Body of pancreas (tissue), 4 donors: ENCODE measurements at regions not wholly inside any gene's neighbourhood (a gene's known extent, or its start where the extent isn't known, plus 50 kb on each side); places are given as distances from the start of the nearest gene placed in this dataset.

Experiments used
- ATAC-seq: fragments of 150-250 bp; one replicate; pipeline ENCODE4 v1.9.1; 2016
- DNase-seq, 4 donors: peaks; one replicate each; pipeline ENCODE4 v3.0.0-alpha.2; 2019
- H3K27ac ChIP-seq, 4 donors: fragments of 200-600 bp; sonication (generic); 1 replicate in 3 of 4; 2 replicates in 1 of 4; pipeline versions ENCODE4 v1.5.1 to v1.6.1; 2016 to 2019; ENCODE audit warnings: mild to moderate bottlenecking in 1 of 4, mixed read lengths in 1 of 4, moderate library complexity in 1 of 4
- H3K27me3 ChIP-seq, 2 donors: fragments of 200-600 bp; sonication (generic); one replicate each; pipeline ENCODE4 v1.6.0; 2016; ENCODE audit warnings: mild to moderate bottlenecking in 1 of 2
- H3K36me3 ChIP-seq, 2 donors: fragments of 200-600 bp; sonication (generic); replicated peaks in 1 of 2; 2 replicates each; pipeline ENCODE4 v1.5.1; 2016; ENCODE audit warnings: low read depth in 2 of 2; ENCODE audit not compliant: insufficient read depth in 1 of 2
- H3K4me1 ChIP-seq: fragments of 200-600 bp; sonication (generic); one replicate; pipeline ENCODE4 v1.6.0; 2016
- H3K4me3 ChIP-seq, 2 donors: fragments of 200-600 bp; sonication (generic); 1 replicate in 1 of 2; 2 replicates in 1 of 2; pipeline ENCODE4 v1.5.1; 2016 to 2019
- H3K9me3 ChIP-seq, 3 donors: fragments of 200-600 bp; sonication (generic); 1 replicate in 2 of 3; 2 replicates in 1 of 3; pipeline ENCODE4 v1.5.1; 2016
- CTCF ChIP-seq, 7 experiments: fragments of 450-650 bp in 4 of 7; fragments of 200-600 bp in 3 of 7; sonication (generic) in 3 of 7; IDR thresholded peaks; one replicate each; pipeline ENCODE4 v1.5.1; 2016 to 2019; ENCODE audit warnings: antibody characterized with exemption in 7 of 7
- POLR2A ChIP-seq, 3 donors: fragments of 450-650 bp; IDR thresholded peaks; one replicate each; pipeline ENCODE4 v1.6.1; 2016; ENCODE audit warnings: antibody characterized with exemption in 3 of 3, mild to moderate bottlenecking in 2 of 3
- WGBS, 2 donors: methylation state at CpG; one replicate each; pipeline ENCODE4 v1.1.5; 2017; 5-methylcytosine and 5-hydroxymethylcytosine counted together
- intact Hi-C: fragments of 100-400 bp; cut with DNase I; formaldehyde crosslinking; loops from one replicate; pipeline ENCODE4 v1.15.1; 2023

DNA sequence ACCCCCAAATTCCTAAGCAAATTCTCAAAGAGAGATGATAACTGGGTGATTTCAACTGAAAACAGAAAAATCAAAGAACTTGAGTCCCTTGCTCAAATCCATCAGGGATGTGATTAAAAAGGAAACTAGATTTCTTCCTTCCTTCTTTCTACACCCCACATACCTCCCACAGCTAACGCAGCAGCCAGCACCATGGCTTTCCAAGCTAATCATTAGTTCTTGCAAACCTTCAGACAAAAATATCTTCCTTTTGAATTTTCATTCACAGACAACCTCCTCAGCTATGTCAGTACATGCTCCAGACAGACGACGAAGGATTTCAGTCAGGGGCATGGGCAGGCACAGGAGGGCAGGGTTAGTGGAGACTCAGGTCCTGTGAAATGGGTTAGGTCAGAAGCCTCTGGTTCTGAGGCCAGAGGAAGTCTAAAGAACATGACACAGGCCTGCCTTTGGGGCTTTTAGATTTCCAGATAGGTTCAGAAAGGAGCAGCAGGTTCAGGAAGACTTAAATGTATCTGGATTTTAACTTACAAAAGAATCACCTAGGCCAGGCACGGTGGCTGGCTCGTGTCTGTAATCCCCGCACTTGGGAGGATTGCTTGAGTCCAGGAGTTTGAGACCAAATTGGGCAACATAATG lies 173.7 kb upstream of the NFIB start:
- no peaks in the 10 kb centered on the region for H3K27me3 ChIP-seq
- no peaks in the 10 kb centered on the region for H3K36me3 ChIP-seq
- H3K27ac ChIP-seq, result no peak overlapping the region
- intact Hi-C loops, result no loop called here
- H3K9me3 ChIP-seq, result no peaks in the 10 kb centered on the region
- TF ChIP-seq CTCF (IDR thresholded peaks at IDR 0.05), result no peak
- H3K4me1 ChIP-seq, result no peaks in the 10 kb centered on the region
- no peak overlapping the region for H3K4me3 ChIP-seq
- ATAC-seq (no peak), DNase-seq (no peak)
- WGBS, 2 donors, result 76 to 82% methylated on average over 6 of the region's 6 CpGs

DNA sequence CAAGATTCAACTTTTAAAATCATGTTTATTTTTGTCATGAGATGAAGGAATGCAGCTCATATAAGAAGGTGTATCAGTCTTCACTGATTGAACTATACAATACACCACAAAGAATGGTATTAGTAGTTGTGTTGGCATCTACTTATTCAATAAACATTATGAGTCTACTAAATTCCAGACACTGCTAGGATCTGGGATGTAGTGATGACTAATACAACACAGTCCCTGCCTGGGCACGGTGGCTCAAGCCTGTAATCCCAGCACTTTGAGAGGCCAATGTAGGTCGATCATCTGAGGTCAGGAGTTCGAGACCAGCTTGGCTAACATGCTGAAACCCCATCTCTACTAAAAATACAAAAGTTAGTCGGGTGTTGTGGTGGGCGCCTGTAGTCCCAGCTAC lies 171.4 kb upstream of the NFIB start:
- Histone ChIP-seq H3K27me3 (no peaks in the 10 kb centered on the region), H3K27ac (no peak overlapping the region), H3K4me1 (no peaks in the 10 kb centered on the region), H3K36me3 (no peaks in the 10 kb centered on the region), H3K4me3 (no peak overlapping the region), H3K9me3 (no peaks in the 10 kb centered on the region)
- ATAC-seq (no peak), DNase-seq (no peak)
- WGBS, 2 donors, result 73 to 82% methylated on average over 5 of the region's 5 CpGs
- no peak for TF ChIP-seq POLR2A (IDR thresholded peaks at IDR 0.05)
- no peak for TF ChIP-seq CTCF (IDR thresholded peaks at IDR 0.05)
- intact Hi-C loops, result no loop called here

GRCh38 chr9:14482856-14483255 lies 168.9 kb upstream of the NFIB start:
- Histone ChIP-seq H3K4me1 (no peaks in the 10 kb centered on the region), H3K27me3 (no peaks in the 10 kb centered on the region), H3K9me3 (no peaks in the 10 kb centered on the region), H3K27ac (no peak overlapping the region), H3K36me3 (no peaks in the 10 kb centered on the region), H3K4me3 (no peak overlapping the region)
- 21 to 26% methylated on average over 3 of the region's 3 CpGs for WGBS, 2 donors
- DNase-seq, result no peak
- no peak for ATAC-seq
- intact Hi-C loops, result no loop called here
- no peak for TF ChIP-seq CTCF (IDR thresholded peaks at IDR 0.05)
- TF ChIP-seq POLR2A (IDR thresholded peaks at IDR 0.05), result no peak

GRCh38 chr9:14480526-14480925 lies 166.6 kb upstream of the NFIB start:
- Histone ChIP-seq H3K4me3 (no peak overlapping the region), H3K27ac (no peak overlapping the region), H3K4me1 (no peaks in the 10 kb centered on the region), H3K27me3 (no peaks in the 10 kb centered on the region), H3K9me3 (no peaks in the 10 kb centered on the region), H3K36me3 (no peaks in the 10 kb centered on the region)
- intact Hi-C loops, result no loop called here
- 37 to 41% methylated on average over 3 of the region's 3 CpGs for WGBS, 2 donors
- TF ChIP-seq CTCF (IDR thresholded peaks at IDR 0.05) (no peak), POLR2A (IDR thresholded peaks at IDR 0.05) (no peak)
- DNase-seq (no peak), ATAC-seq (no peak)

- intact Hi-C loops, result no loop called here
- no peak for ATAC-seq
- 69 to 75% methylated on average over 1 of the region's 1 CpG for WGBS, 2 donors
Measured at GRCh38 chr9:14479163-14479560, 165.2 kb upstream of the NFIB start.

More at GRCh38 chr9:14479163-14479560, 165.2 kb upstream of the NFIB start:
- TF ChIP-seq CTCF (IDR thresholded peaks at IDR 0.05) (no peak), POLR2A (IDR thresholded peaks at IDR 0.05) (no peak)
- no peaks in the 10 kb centered on the region for H3K9me3 ChIP-seq
- H3K4me1 ChIP-seq, result no peaks in the 10 kb centered on the region
- no peak for DNase-seq
- no peak overlapping the region for H3K27ac ChIP-seq
- H3K27me3 ChIP-seq, result no peaks in the 10 kb centered on the region
- no peaks in the 10 kb centered on the region for H3K36me3 ChIP-seq
- no peak overlapping the region for H3K4me3 ChIP-seq
